SK-N-SH (cell line): ENCODE measurements at regions not wholly inside any gene's neighbourhood (a gene's known extent, or its start where the extent isn't known, plus 50 kb on each side); places are given as distances from the start of the nearest gene placed in this dataset.

Experiments
- CTCF ChIP-seq: fragments of 200-600 bp; sonication (generic); IDR thresholded peaks from 2 replicates; pipeline ENCODE4 v1.6.1; 2017; ENCODE audit warnings: antibody characterized with exemption, mild to moderate bottlenecking, moderate library complexity
- FOXM1 ChIP-seq: IDR thresholded peaks from 2 replicates; pipeline ENCODE4 v1.4.0; 2012; ENCODE audit warnings: low read depth, mild to moderate bottlenecking
- MAX ChIP-seq: IDR thresholded peaks from 2 replicates; pipeline ENCODE4 v1.4.0; 2012; ENCODE audit warnings: low read depth
- USF2 ChIP-seq: fragments of 150-350 bp; IDR thresholded peaks from 2 replicates; pipeline ENCODE4 v1.6.1; 2017; ENCODE audit warnings: antibody characterized with exemption, low read length, low read depth, borderline replicate concordance

- no peak for TF ChIP-seq CTCF
- no peak for TF ChIP-seq MAX
- no peak for TF ChIP-seq USF2
- TF ChIP-seq FOXM1: no peak
Measured at GRCh38 chr5:156221816-156222215, 105.1 kb upstream of the SGCD start.
